Type B pancreatic cell (in vitro differentiated cells): ENCODE measurements at regions not wholly inside any gene's neighbourhood (a gene's known extent, or its start where the extent isn't known, plus 50 kb on each side); places are given as distances from the start of the nearest gene placed in this dataset.

Experiments used
- DNase-seq: peaks from one replicate; pipeline ENCODE4 v3.0.0; 2021; ENCODE audit warnings: mixed read lengths; ENCODE audit not compliant: unreplicated experiment; ENCODE audit errors: extremely low spot score
- H3K27ac Mint-ChIP-seq: 2 replicates; pipeline ENCODE4 v1.8.0; 2021; ENCODE audit warnings: mild to moderate bottlenecking, mixed read lengths
- H3K27me3 Mint-ChIP-seq: 2 replicates; pipeline ENCODE4 v1.8.0; 2021; ENCODE audit warnings: mixed read lengths
- H3K36me3 Mint-ChIP-seq: 2 replicates; pipeline ENCODE4 v1.8.0; 2021; ENCODE audit warnings: mixed read lengths
- H3K4me1 Mint-ChIP-seq: one replicate; pipeline ENCODE4 v1.8.0; 2021; ENCODE audit warnings: mixed read lengths; ENCODE audit not compliant: unreplicated experiment
- H3K4me3 Mint-ChIP-seq: 2 replicates; pipeline ENCODE4 v1.8.0; 2021; ENCODE audit warnings: mild to moderate bottlenecking, mixed read lengths
- H3K9me3 Mint-ChIP-seq: 2 replicates; pipeline ENCODE4 v1.8.0; 2021; ENCODE audit warnings: mixed read lengths
- CTCF ChIP-seq: fragments of 200-600 bp; sonication (generic); conservative IDR thresholded peaks from 2 replicates; pipeline ENCODE4 v1.5.0; 2021; ENCODE audit warnings: antibody characterized with exemption, mild to moderate bottlenecking

DNA sequence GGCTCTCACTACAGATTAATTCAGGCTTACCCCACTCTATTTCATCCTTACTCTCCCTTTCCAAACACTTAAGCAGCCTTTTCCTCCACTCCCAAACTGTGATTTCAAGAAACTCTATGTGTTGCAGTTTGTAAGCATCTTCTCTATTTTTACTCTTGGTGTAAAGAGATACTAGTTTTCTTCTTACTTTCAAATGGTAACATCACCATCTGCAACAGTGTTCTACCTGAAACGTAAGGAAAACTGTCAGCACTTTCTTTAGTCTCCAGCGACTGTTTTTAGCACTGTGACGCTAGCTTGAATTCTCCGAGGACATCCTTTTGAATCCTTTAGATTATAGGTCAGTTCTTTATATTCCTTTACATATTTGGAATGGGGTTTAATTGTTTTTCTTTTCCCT lies 335.2 kb downstream of the PDGFC start:
- Mint-ChIP-seq H3K4me1 (peaks cover 9% of the 10 kb centered on the region), H3K4me3 (no peak overlapping the region), H3K9me3 (peaks cover 11% of the 10 kb centered on the region), H3K36me3 (no peaks in the 10 kb centered on the region), H3K27ac (no peak overlapping the region), H3K27me3 (peaks cover 15% of the 10 kb centered on the region)
- no peak for TF ChIP-seq CTCF
- DNase-seq, result no peak

DNA sequence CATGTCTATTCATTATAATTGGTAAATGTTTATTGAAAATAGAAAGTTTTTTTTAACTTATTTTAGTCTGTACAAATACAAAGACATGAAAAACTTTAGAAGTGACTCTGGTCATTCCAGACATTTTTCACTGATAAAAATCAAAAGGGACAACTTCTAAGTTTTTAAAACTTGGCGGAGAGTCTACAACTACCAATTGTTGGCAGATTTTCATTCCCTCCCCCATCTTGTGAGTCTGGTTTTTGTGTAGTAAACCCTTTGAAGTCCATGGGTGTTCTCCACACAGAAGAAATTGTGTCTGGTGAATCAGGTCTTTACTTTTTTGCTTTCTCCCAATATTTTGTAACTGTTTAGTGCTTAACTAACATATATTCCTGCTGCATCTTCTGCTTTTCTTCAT lies 336.5 kb downstream of the PDGFC start:
- H3K4me1 Mint-ChIP-seq, result peaks cover 9% of the 10 kb centered on the region
- peaks cover 13% of the 10 kb centered on the region for H3K27me3 Mint-ChIP-seq
- no peaks in the 10 kb centered on the region for H3K36me3 Mint-ChIP-seq
- H3K4me3 Mint-ChIP-seq, result no peak overlapping the region
- peaks cover 18% of the 10 kb centered on the region for H3K9me3 Mint-ChIP-seq
- DNase-seq, result no peak
- no peak overlapping the region for H3K27ac Mint-ChIP-seq
- no peak for TF ChIP-seq CTCF

DNA sequence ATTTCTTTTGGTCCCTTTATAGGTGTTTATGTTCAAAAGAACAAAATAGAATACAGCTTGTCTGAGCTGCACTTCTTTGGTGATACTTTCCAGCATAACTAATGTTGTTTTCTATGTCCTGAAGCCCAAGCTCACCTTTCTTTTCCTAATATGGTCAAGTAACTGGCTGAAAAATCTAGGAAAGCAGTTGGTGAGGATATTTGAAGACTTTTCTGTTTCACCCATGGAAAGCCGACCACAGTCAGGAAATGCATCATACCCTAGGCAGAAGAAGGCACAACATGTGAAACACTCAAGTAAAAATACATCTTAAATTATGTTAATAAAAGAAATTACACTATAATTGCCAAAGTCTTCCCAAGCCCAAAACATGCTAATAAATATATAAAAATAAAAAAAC lies 337.0 kb downstream of the PDGFC start:
- no peak for TF ChIP-seq CTCF
- Mint-ChIP-seq H3K27me3 (peaks cover 11% of the 10 kb centered on the region), H3K4me1 (peaks cover 9% of the 10 kb centered on the region), H3K36me3 (no peaks in the 10 kb centered on the region), H3K27ac (no peak overlapping the region), H3K4me3 (no peak overlapping the region), H3K9me3 (peaks cover 18% of the 10 kb centered on the region)
- DNase-seq, result no peak

DNA sequence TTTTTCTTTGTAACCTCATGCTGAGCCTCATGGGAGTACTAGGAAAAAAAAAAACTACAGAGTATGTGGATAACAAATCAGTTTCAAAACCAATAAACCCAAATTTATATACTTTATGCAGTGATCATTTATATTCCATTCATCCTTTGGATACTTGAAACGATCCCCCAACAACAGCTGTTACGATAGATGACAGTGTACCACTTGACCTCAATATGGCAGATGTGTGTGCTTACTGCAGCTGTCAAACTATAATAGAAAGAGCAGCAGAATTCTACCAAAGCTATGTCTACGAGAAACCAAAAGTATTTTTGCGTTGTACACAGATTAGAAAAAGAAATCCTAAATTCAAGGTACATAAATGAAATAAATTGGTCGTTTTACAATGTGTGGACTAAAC lies 337.8 kb downstream of the PDGFC start:
- Mint-ChIP-seq H3K4me1 (peaks cover 9% of the 10 kb centered on the region), H3K36me3 (no peaks in the 10 kb centered on the region)

DNA sequence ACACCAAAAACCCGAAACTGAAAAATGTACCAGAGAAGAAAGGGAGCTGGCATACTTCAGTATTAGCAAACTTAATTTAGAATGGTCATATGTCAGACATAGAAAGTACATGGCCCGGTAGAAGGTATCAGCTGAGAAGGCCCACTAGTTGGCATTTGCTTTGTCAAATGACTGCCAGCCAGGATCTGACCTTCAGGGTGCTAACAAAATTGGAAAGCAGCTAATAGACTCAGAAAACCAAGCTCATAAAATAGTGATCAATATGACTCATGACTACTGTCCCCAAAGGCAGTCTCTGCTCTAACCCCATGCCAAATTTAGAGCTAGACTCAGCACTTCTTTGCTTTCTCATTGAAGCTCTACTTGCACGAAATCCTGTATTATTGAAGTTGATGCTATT lies 342.7 kb downstream of the PDGFC start:
- H3K27me3 Mint-ChIP-seq, result no peaks in the 10 kb centered on the region
- DNase-seq, result no peak
- H3K4me3 Mint-ChIP-seq, result no peak overlapping the region
- no peaks in the 10 kb centered on the region for H3K36me3 Mint-ChIP-seq
- no peak overlapping the region for H3K27ac Mint-ChIP-seq
- TF ChIP-seq CTCF, result no peak
- H3K9me3 Mint-ChIP-seq, result peaks cover 14% of the 10 kb centered on the region
- no peaks in the 10 kb centered on the region for H3K4me1 Mint-ChIP-seq

More for the DNA sequence above, 337.8 kb downstream of the PDGFC start:
- H3K27me3 Mint-ChIP-seq, result peaks cover 6% of the 10 kb centered on the region
- no peak overlapping the region for H3K4me3 Mint-ChIP-seq
- TF ChIP-seq CTCF, result no peak
- H3K27ac Mint-ChIP-seq, result no peak overlapping the region
- H3K9me3 Mint-ChIP-seq, result peaks cover 10% of the 10 kb centered on the region
- DNase-seq, result no peak

GRCh38 chr4:156623376-156623775 lies 348.2 kb downstream of the PDGFC start:
- no peak for DNase-seq
- no peaks in the 10 kb centered on the region for H3K36me3 Mint-ChIP-seq
- no peak overlapping the region for H3K27ac Mint-ChIP-seq
- no peak overlapping the region for H3K4me3 Mint-ChIP-seq
- no peaks in the 10 kb centered on the region for H3K27me3 Mint-ChIP-seq
- H3K9me3 Mint-ChIP-seq, result peaks cover 4% of the 10 kb centered on the region
- no peaks in the 10 kb centered on the region for H3K4me1 Mint-ChIP-seq
- no peak for TF ChIP-seq CTCF
